ENCODE measurements at regions not wholly inside any gene's neighbourhood (a gene's known extent, or its start where the extent isn't known, plus 50 kb on each side); places are given as distances from the start of the nearest gene placed in this dataset.

DNA sequence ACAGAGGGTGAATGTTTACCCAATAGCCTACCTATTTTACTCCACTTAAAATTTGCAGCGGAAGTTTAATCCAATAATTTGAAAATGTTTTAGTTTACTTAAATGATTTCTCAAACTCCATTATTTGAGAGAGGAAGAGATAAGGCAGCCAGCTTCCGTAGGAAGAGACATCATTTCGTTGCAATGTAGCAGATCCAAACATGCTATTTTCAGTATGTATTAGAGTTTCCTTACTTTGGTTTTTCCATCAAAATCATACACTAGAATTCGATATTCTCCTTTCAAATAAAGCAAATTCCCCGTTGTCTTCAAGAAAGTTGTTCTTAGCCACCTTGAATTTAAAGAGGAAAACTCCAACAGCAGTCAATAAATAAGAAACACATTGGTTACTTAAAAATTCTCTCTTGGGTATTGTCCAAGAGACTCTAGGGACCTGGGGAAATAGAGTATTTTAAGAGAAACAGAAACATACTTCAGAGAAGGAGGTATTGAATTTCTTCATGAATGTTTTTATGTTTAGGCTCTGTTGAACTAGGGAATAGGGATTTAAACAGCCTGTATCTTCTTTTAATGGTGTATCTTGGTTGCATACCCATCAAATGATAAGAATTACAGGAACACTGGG is 324.5 kb upstream of the GBE1 start:
- TF ChIP-seq, protein P1, sequence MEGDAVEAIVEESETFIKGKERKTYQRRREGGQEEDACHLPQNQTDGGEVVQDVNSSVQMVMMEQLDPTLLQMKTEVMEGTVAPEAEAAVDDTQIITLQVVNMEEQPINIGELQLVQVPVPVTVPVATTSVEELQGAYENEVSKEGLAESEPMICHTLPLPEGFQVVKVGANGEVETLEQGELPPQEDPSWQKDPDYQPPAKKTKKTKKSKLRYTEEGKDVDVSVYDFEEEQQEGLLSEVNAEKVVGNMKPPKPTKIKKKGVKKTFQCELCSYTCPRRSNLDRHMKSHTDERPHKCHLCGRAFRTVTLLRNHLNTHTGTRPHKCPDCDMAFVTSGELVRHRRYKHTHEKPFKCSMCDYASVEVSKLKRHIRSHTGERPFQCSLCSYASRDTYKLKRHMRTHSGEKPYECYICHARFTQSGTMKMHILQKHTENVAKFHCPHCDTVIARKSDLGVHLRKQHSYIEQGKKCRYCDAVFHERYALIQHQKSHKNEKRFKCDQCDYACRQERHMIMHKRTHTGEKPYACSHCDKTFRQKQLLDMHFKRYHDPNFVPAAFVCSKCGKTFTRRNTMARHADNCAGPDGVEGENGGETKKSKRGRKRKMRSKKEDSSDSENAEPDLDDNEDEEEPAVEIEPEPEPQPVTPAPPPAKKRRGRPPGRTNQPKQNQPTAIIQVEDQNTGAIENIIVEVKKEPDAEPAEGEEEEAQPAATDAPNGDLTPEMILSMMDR (IDR thresholded peaks at IDR 0.05; ENCODE audit: low read depth, low read length, poor library complexity, severe bottlenecking): no peak
- TF ChIP-seq EZH2phosphoT487 (IDR thresholded peaks at IDR 0.05; ENCODE audit: borderline replicate concordance, low read length): no peak
